OCI-LY3 (cell line): ENCODE measurements at regions not wholly inside any gene's neighbourhood (a gene's known extent, or its start where the extent isn't known, plus 50 kb on each side); places are given as distances from the start of the nearest gene placed in this dataset.

Source experiments
- EZH2phosphoT487 ChIP-seq: fragments of 200-600 bp; shearing (Covaris generic); IDR thresholded peaks from 2 replicates; pipeline ENCODE4 v1.6.1; 2018; ENCODE audit warnings: antibody characterized with exemption, mixed run types, low read depth
- TF ChIP-seq, protein P1 (sequence below): fragments of 200-600, 300-600 bp; sonication (generic); IDR thresholded peaks from 2 replicates; pipeline ENCODE4 v1.5.1; 2014; ENCODE audit warnings: antibody characterized with exemption, low read length, low read depth

- TF ChIP-seq, protein P1, sequence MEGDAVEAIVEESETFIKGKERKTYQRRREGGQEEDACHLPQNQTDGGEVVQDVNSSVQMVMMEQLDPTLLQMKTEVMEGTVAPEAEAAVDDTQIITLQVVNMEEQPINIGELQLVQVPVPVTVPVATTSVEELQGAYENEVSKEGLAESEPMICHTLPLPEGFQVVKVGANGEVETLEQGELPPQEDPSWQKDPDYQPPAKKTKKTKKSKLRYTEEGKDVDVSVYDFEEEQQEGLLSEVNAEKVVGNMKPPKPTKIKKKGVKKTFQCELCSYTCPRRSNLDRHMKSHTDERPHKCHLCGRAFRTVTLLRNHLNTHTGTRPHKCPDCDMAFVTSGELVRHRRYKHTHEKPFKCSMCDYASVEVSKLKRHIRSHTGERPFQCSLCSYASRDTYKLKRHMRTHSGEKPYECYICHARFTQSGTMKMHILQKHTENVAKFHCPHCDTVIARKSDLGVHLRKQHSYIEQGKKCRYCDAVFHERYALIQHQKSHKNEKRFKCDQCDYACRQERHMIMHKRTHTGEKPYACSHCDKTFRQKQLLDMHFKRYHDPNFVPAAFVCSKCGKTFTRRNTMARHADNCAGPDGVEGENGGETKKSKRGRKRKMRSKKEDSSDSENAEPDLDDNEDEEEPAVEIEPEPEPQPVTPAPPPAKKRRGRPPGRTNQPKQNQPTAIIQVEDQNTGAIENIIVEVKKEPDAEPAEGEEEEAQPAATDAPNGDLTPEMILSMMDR, result no peak
- TF ChIP-seq EZH2phosphoT487, result no peak
Observed at GRCh38 chr17:71938340-71939010, 182.3 kb upstream of the SOX9 start.
